B cell (primary cell): ENCODE measurements at regions not wholly inside any gene's neighbourhood (a gene's known extent, or its start where the extent isn't known, plus 50 kb on each side); places are given as distances from the start of the nearest gene placed in this dataset.

ENCODE experiments used
- ATAC-seq: fragments of 200-7000 bp; cut with Tn5 transposase; one replicate; pipeline ENCODE4 v1.10.0; 2021; ENCODE audit warnings: low read depth, mild to moderate bottlenecking, moderate number of reproducible peaks, moderate library complexity
- CTCF ChIA-PET: fragments of 350-600 bp; sonication (Branson Sonifier 250); formaldehyde crosslinking; loops from one replicate; lab custom pipeline; 2021; ENCODE audit warnings: antibody characterized with exemption, inconsistent platforms; lab: Charles Lee
- POLR2A ChIA-PET: fragments of 350-600 bp; sonication (Branson Sonifier 250); formaldehyde crosslinking; loops from one replicate; lab custom pipeline; 2021; ENCODE audit warnings: antibody characterized with exemption; lab: Charles Lee
- DNase-seq: peaks from one replicate; pipeline ENCODE4 v3.0.0; 2013
- H2AFZ ChIP-seq: 2 replicates; pipeline ENCODE4 v1.6.1; 2012; ENCODE audit warnings: mild to moderate bottlenecking, low read depth, low read length; ENCODE audit not compliant: insufficient read depth, poor library complexity, severe bottlenecking
- H3K27ac ChIP-seq, 2 donors: 1 replicate in 1 of 2; 2 replicates in 1 of 2; pipeline ENCODE4 v1.5.1; 2012 to 2013; ENCODE audit warnings: low read length in 2 of 2, mild to moderate bottlenecking in 2 of 2, moderate library complexity in 1 of 2
- H3K27me3 ChIP-seq, 4 experiments: fragments of 200-600 bp in 1 of 4; sonication (generic) in 1 of 4; replicated peaks in 1 of 4; 1 replicate in 2 of 4; 2 replicates in 2 of 4; pipeline versions ENCODE4 v1.6.1 to v1.7.0; 2013 to 2016; ENCODE audit warnings: low read length in 3 of 4, mild to moderate bottlenecking in 2 of 4, mixed read lengths in 1 of 4, moderate library complexity in 1 of 4; ENCODE audit not compliant: insufficient read depth in 4 of 4, control insufficient read depth in 3 of 4; ENCODE audit errors: control extremely low read depth in 1 of 4
- H3K36me3 ChIP-seq, 2 experiments: replicated peaks in 1 of 2; 1 replicate in 1 of 2; 2 replicates in 1 of 2; pipeline versions ENCODE4 v1.6.1 to v1.7.1; 2013; ENCODE audit warnings: low read length in 1 of 2; ENCODE audit not compliant: insufficient read depth in 2 of 2, control insufficient read depth in 1 of 2; ENCODE audit errors: control extremely low read depth in 1 of 2, extremely low read depth in 1 of 2
- H3K4me1 ChIP-seq, 2 donors: fragments of 200-600 bp in 1 of 2; sonication (generic) in 1 of 2; 1 replicate in 1 of 2; 2 replicates in 1 of 2; pipeline versions ENCODE4 v1.5.1 to v1.6.1; 2013 to 2017; ENCODE audit warnings: low read length in 2 of 2; ENCODE audit not compliant: control insufficient read depth in 2 of 2, insufficient read depth in 2 of 2
- H3K4me2 ChIP-seq: replicated peaks from 2 replicates; pipeline ENCODE3; 2012; ENCODE audit warnings: mild to moderate bottlenecking, low read depth, low read length; ENCODE audit not compliant: poor library complexity, severe bottlenecking
- H3K4me3 ChIP-seq, 5 experiments: fragments of 200-600 bp in 1 of 5; sonication (generic) in 1 of 5; 1 replicate in 3 of 5; 2 replicates in 2 of 5; pipeline versions ENCODE4 v1.5.1 to v1.7.0; 2011 to 2016; ENCODE audit warnings: low read length in 4 of 5, mild to moderate bottlenecking in 4 of 5, low read depth in 2 of 5, control low read depth in 1 of 5, moderate library complexity in 1 of 5; ENCODE audit not compliant: insufficient read depth in 1 of 5; ENCODE audit errors: control extremely low read depth in 1 of 5, extremely low read depth in 1 of 5
- H3K79me2 ChIP-seq: fragments of 200-600 bp; sonication (generic); one replicate; pipeline ENCODE4 v1.6.0; 2016; ENCODE audit warnings: low read length; ENCODE audit not compliant: control insufficient read depth, insufficient read depth
- H3K9ac ChIP-seq: fragments of 200-600 bp; sonication (generic); 2 replicates; pipeline ENCODE4 v1.6.1; 2017; ENCODE audit warnings: mild to moderate bottlenecking, low read length, moderate library complexity
- H3K9me3 ChIP-seq, 3 donors: one replicate each; pipeline versions ENCODE4 v1.6.1 to v1.7.1; 2013; ENCODE audit warnings: low read length in 2 of 3; ENCODE audit not compliant: control insufficient read depth in 2 of 3, insufficient read depth in 1 of 3; ENCODE audit errors: control extremely low read depth in 1 of 3
- H4K20me1 ChIP-seq: 2 replicates; pipeline ENCODE4 v1.6.0; 2012; ENCODE audit warnings: mild to moderate bottlenecking, low read length; ENCODE audit not compliant: insufficient read depth, control insufficient read depth, poor library complexity, severe bottlenecking
- H3K27ac Mint-ChIP-seq: one replicate; pipeline ENCODE4 v1.8.0; 2021; ENCODE audit warnings: mixed read lengths
- H3K27me3 Mint-ChIP-seq: one replicate; pipeline ENCODE4 v1.8.0; 2021; ENCODE audit warnings: mixed read lengths
- H3K4me1 Mint-ChIP-seq: one replicate; pipeline ENCODE4 v1.8.0; 2021; ENCODE audit warnings: mixed read lengths
- H3K4me3 Mint-ChIP-seq: one replicate; pipeline ENCODE4 v1.8.0; 2021; ENCODE audit warnings: mixed read lengths
- H3K9me3 Mint-ChIP-seq: one replicate; pipeline ENCODE4 v1.8.0; 2022; ENCODE audit warnings: mixed read lengths; ENCODE audit not compliant: insufficient read depth
- CTCF ChIP-seq: fragments of 200-600 bp; IDR thresholded peaks from one replicate; pipeline ENCODE4 v1.8.0; 2022; ENCODE audit warnings: antibody characterized with exemption, mild to moderate bottlenecking
- EZH2 ChIP-seq: IDR thresholded peaks from 2 replicates; pipeline ENCODE4 v1.6.1; 2012; ENCODE audit warnings: borderline replicate concordance, low read depth, mild to moderate bottlenecking, moderate library complexity, low read length; ENCODE audit not compliant: insufficient read depth, poor library complexity, severe bottlenecking
- WGBS: methylation state at CpG from one replicate; pipeline ENCODE4 v1.1.5; 2013; ENCODE audit warnings: missing lambda C conversion rate; ENCODE audit not compliant: insufficient coverage; 5-methylcytosine and 5-hydroxymethylcytosine counted together
- intact Hi-C: fragments of 100-400 bp; cut with micrococcal nuclease; formaldehyde crosslinking; loops from one replicate; pipeline ENCODE4 v1.10.0; 2022

GRCh38 chr11:15697437-15698236, 582.9 kb downstream of the INSC start:
- Histone ChIP-seq H3K79me2 (no peaks in the 10 kb centered on the region), H3K4me1 (no peaks in the 10 kb centered on the region), H4K20me1 (no peaks in the 10 kb centered on the region), H3K4me2 (no peak overlapping the region), H3K36me3 (no peaks in the 10 kb centered on the region), H3K9ac (no peak overlapping the region), H3K27me3 (no peaks in the 10 kb centered on the region), H3K4me3 (no peak overlapping the region), H3K9me3 (peaks cover 0 to 4% (median 0%) of the 10 kb centered on the region in 3 donors), H3K27ac (no peak overlapping the region), H2AFZ (no peak overlapping the region)
- Mint-ChIP-seq H3K27ac (no peak overlapping the region), H3K27me3 (no peaks in the 10 kb centered on the region), H3K9me3 (no peaks in the 10 kb centered on the region), H3K4me3 (no peak overlapping the region), H3K4me1 (no peaks in the 10 kb centered on the region)
- ChIA-PET CTCF (no interaction called here), POLR2A (no interaction called here)
- DNase-seq (no peak), ATAC-seq (no peak)
- intact Hi-C loops = no loop called here
- WGBS = 97% methylated on average over 6 of the region's 6 CpGs
- TF ChIP-seq EZH2 (no peak), CTCF (no peak)

- Mint-ChIP-seq H3K27ac (no peak overlapping the region), H3K4me3 (no peak overlapping the region), H3K4me1 (no peaks in the 10 kb centered on the region), H3K27me3 (no peaks in the 10 kb centered on the region), H3K9me3 (no peaks in the 10 kb centered on the region)
- intact Hi-C loops = no loop called here
- Histone ChIP-seq H3K9me3 (peaks cover 0 to 4% (median 0%) of the 10 kb centered on the region in 3 donors), H3K79me2 (no peaks in the 10 kb centered on the region), H3K36me3 (no peaks in the 10 kb centered on the region), H3K27me3 (no peaks in the 10 kb centered on the region), H4K20me1 (no peaks in the 10 kb centered on the region), H2AFZ (no peak overlapping the region), H3K9ac (no peak overlapping the region), H3K27ac (no peak overlapping the region), H3K4me3 (no peak overlapping the region), H3K4me2 (no peak overlapping the region), H3K4me1 (no peaks in the 10 kb centered on the region)
- WGBS = 50% methylated on average over 1 of the region's 3 CpGs
- ATAC-seq (no peak), DNase-seq (no peak)
- ChIA-PET CTCF (no interaction called here), POLR2A (no interaction called here)
- TF ChIP-seq EZH2 = no peak
Measured at GRCh38 chr11:15698855-15699254, 584.1 kb downstream of the INSC start.
